AG09309 (cell line): ENCODE measurements at regions not wholly inside any gene's neighbourhood (a gene's known extent, or its start where the extent isn't known, plus 50 kb on each side); places are given as distances from the start of the nearest gene placed in this dataset.
A peak's percentile ranks its signal among the peaks of the same experiment; 100 is the strongest.
"Not testable (repeated sequence)": the region's sequence is repeated elsewhere in the genome, so short reads cannot be mapped to it uniquely, and the experiment has no call there.

ENCODE experiments used
- DNase-seq: peaks from one replicate; pipeline ENCODE4 v3.0.0-alpha.2; 2010; ENCODE audit warnings: low read depth
- H3K4me3 ChIP-seq: 2 replicates; pipeline ENCODE4 v1.5.1; 2011; ENCODE audit warnings: mild to moderate bottlenecking, low read depth, low read length, moderate library complexity; ENCODE audit not compliant: control insufficient read depth
- CTCF ChIP-seq: IDR thresholded peaks from 2 replicates; pipeline ENCODE4 v1.5.1; 2011; ENCODE audit warnings: mild to moderate bottlenecking, low read depth, low read length, inconsistent platforms; ENCODE audit not compliant: insufficient read depth, control insufficient read depth; ENCODE audit errors: missing control alignments

GRCh38 chr9:617445-618085, 223.9 kb upstream of the DMRT1 start:
- no peak for DNase-seq
- TF ChIP-seq CTCF = no peak
- H3K4me3 ChIP-seq = no peak overlapping the region

DNA sequence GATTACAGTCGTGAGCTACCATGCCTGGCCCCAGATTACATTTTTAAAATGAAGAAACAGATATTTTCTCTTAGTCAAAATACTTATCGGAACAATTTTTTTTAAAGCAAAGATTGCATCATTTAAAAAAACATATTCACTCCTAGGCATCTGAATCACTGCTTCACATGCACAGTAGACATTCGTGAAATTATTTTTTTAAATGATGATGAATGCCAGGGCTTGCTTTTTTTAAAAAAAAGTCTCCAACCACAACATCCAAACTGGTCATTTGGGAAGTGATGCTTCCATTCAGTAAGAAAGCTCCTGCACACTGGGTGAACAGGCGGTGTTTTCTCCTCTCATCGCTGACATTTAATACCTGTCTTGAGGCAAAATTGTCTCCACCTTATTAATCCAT, 223.0 kb upstream of the DMRT1 start:
- H3K4me3 ChIP-seq = no peak overlapping the region
- TF ChIP-seq CTCF = no peak
- peak; percentile 46 for DNase-seq

DNA sequence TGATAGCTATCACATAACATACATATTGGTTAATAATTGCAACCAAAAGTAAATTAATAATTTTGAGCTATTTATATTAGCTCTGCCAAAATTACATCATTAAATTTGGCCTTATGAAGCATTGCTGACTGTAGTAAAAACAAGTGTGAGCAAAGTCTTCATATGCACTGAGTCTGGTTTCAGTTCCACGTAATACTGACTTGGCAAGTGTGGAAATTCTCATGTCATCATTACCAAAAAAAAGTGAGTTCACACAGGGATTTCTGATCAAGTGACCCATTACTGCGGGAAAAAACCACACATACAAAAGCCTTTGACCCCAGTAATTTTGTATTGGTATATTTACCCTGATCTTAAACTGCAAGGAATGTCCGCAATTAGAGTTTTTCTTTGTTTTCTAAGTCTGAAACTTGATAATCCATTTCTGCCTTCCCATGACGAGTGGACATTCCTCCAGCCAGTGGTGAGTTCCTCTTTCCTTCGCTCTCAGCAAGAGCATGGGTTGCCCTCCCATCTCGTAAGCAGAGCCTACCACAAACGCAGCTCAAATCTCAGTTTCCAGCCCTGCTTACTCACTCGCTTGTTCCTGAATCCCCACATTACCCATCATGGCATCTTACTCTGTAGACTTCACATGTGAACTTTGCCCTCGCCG, 220.2 kb upstream of the DMRT1 start:
- DNase-seq = no peak
- no peak overlapping the region for H3K4me3 ChIP-seq
- no peak for TF ChIP-seq CTCF

DNA sequence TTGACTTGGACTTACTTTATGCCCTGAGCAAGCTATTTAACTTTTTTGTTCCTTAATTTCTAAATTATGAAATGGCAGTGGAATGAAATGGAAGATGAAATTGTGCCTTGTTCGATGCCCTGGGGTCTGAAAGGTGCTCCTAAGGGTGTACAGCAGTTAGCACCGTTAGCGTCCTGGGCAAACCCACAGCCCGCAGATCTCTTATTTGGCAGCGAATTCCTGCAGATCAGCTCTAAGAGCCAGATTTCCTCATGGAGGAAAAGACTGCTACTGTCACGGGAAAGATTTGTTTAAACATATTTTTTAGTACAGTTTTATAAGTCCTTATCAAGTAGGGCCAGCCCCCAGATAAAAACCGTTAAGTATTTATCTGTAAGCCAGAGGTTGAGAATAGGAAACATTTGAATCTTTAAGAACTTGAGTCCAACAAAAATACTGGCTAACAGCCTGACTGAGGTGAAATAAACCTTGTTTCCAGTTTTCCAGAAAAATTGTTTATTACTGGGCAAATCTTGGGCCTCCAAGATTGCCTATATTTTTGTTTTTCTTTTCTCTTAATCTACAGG, 216.5 kb upstream of the DMRT1 start:
- no peak for DNase-seq
- TF ChIP-seq CTCF = no peak
- no peak overlapping the region for H3K4me3 ChIP-seq

- DNase-seq = no peak
- no peak for TF ChIP-seq CTCF
- H3K4me3 ChIP-seq = no peak overlapping the region
Observed at GRCh38 chr9:625613-626012, 215.9 kb upstream of the DMRT1 start.

DNA sequence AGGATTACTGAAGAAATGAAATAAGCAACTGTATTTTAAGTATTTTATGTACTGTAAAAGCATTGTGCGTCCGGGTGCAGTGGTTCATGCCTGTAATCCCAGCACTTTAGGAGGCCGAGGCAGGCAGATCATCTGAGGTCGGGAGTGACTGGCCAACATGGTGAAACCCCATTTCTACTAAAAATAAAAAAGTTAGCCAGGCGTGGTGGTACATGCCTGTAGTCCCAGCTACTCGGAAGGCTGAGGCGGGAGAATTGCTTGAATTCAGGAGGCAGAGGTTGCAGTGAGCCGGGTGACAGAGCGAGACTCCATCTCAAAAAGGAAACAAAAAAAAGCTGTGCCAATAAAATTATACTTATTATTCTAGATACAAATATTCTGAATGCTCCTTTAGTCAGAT, 215.4 kb upstream of the DMRT1 start:
- H3K4me3 ChIP-seq, DNase-seq: not testable (repeated sequence)

- no peak overlapping the region for H3K4me3 ChIP-seq
- no peak for DNase-seq
- no peak for TF ChIP-seq CTCF
Observed at GRCh38 chr9:626596-626995, 214.9 kb upstream of the DMRT1 start.
